ENCODE measurements at regions not wholly inside any gene's neighbourhood (a gene's known extent, or its start where the extent isn't known, plus 50 kb on each side); places are given as distances from the start of the nearest gene placed in this dataset.

DNA sequence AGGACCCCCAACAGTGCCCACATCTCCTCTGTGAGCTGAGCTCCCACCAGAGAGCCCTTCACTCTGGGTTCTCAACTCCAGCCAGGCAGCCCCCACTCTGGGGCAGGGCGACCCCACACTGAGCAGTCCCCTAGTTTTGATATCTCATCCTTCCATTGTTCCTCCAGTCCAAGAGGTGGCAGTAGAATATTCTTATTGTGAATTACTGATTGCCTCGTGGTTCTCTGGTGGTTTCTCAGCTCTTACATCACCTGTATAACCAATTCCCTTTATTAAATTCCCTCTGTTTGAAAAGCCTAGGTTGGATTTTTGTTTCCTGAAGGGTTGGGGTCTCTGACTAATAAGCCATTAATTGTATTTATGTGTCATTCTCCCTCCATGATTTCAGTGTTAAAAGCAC, 407.5 kb downstream of the SETD4 start:
- TF ChIP-seq POLR2A (IDR thresholded peaks at IDR 0.05; ENCODE audit: low read length) (no peak), GATA1 (IDR thresholded peaks at IDR 0.05; ENCODE audit: low read depth, low read length) (no peak)

Data from erythroblast (primary cell).